ENCODE measurements at regions not wholly inside any gene's neighbourhood (a gene's known extent, or its start where the extent isn't known, plus 50 kb on each side); places are given as distances from the start of the nearest gene placed in this dataset.

GRCh38 chr2:128710729-128711128 is 392.1 kb upstream of the HS6ST1 start:
- POLR2A ChIA-PET: no interaction called here
- peaks cover 11% of the 10 kb centered on the region for H3K9me3 ChIP-seq (ENCODE audit: control insufficient read depth, insufficient read depth, low read length)
- no peak overlapping the region for H3K4me3 ChIP-seq (ENCODE audit: low read depth, low read length)
- CTCF ChIA-PET: interaction anchor here (0.7 to 1.5 kb wide), 2 partner anchors 10 to 449 kb away, joined by 3 to 4 read pairs; no protein-coding TSS in a partner anchor
- H3K27me3 ChIP-seq (ENCODE audit: control insufficient read depth, insufficient read depth, low read length): peaks cover 15% of the 10 kb centered on the region
- DNase-seq (ENCODE audit: low read depth, low spot score): no peak
- no peak overlapping the region for H3K27ac ChIP-seq (ENCODE audit: low read depth, low read length)
- TF ChIP-seq CTCF (IDR thresholded peaks at IDR 0.05; ENCODE audit: low read depth, low read length): no peak

GRCh38 chr2:128714285-128714684 is 395.6 kb upstream of the HS6ST1 start:
- peaks cover 25% of the 10 kb centered on the region for H3K27me3 ChIP-seq (ENCODE audit: control insufficient read depth, insufficient read depth, low read length)
- H3K27ac ChIP-seq (ENCODE audit: low read depth, low read length): no peak overlapping the region
- TF ChIP-seq CTCF (IDR thresholded peaks at IDR 0.05; ENCODE audit: low read depth, low read length): no peak
- CTCF ChIA-PET: no interaction called here
- H3K4me3 ChIP-seq (ENCODE audit: low read depth, low read length): no peak overlapping the region
- H3K9me3 ChIP-seq (ENCODE audit: control insufficient read depth, insufficient read depth, low read length): no peaks in the 10 kb centered on the region; the same call in 1 of the 2 replicates
- DNase-seq (ENCODE audit: low read depth, low spot score): no peak
- POLR2A ChIA-PET: interaction anchor here (0.6 kb wide), 1 partner anchor 19 kb away, joined by 3 read pairs; no protein-coding TSS in a partner anchor

GRCh38 chr2:128714851-128715312 is 396.2 kb upstream of the HS6ST1 start:
- Histone ChIP-seq H3K9me3 (ENCODE audit: control insufficient read depth, insufficient read depth, low read length) (no peaks in the 10 kb centered on the region; the same call in 1 of the 2 replicates), H3K27me3 (ENCODE audit: control insufficient read depth, insufficient read depth, low read length) (peaks cover 25% of the 10 kb centered on the region), H3K27ac (ENCODE audit: low read depth, low read length) (no peak overlapping the region), H3K4me3 (ENCODE audit: low read depth, low read length) (no peak overlapping the region)
- ChIA-PET POLR2A (interaction anchor here (0.6 kb wide), 1 partner anchor 18 kb away, joined by 3 read pairs; no protein-coding TSS in a partner anchor), CTCF (no interaction called here)
- no peak for DNase-seq (ENCODE audit: low read depth, low spot score)
- TF ChIP-seq CTCF (IDR thresholded peaks at IDR 0.05; ENCODE audit: low read depth, low read length): no peak

DNA sequence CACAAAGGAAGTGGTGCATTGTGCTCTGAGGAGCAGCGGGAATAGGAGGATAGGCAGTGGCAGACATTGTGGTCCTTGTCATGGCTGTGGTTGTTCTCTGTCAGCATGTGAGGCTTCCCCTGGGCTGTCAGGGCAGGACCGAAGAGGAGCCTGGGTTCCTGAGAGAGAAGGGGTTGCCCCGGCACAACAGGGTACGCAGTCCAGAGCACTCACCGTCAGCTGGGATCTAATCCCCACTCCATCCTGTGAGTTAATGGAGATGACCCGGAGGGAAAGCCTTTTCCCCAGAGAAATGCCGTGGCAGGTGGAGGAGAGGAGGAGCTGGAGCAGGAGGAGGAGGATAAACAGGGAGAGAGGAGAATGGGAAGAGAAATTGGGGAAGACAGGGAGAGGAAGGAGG is 396.7 kb upstream of the HS6ST1 start:
- Histone ChIP-seq H3K9me3 (ENCODE audit: control insufficient read depth, insufficient read depth, low read length) (no peaks in the 10 kb centered on the region; the same call in 1 of the 2 replicates), H3K4me3 (ENCODE audit: low read depth, low read length) (no peak overlapping the region), H3K27me3 (ENCODE audit: control insufficient read depth, insufficient read depth, low read length) (peaks cover 25% of the 10 kb centered on the region), H3K27ac (ENCODE audit: low read depth, low read length) (no peak overlapping the region)
- TF ChIP-seq CTCF (IDR thresholded peaks at IDR 0.05; ENCODE audit: low read depth, low read length): no peak
- ChIA-PET CTCF (no interaction called here), POLR2A (no interaction called here)
- no peak for DNase-seq (ENCODE audit: low read depth, low spot score)

- POLR2A ChIA-PET: no interaction called here
- CTCF ChIA-PET: no interaction called here
These were observed 397.6 kb upstream of the HS6ST1 start for GRCh38 chr2:128716299-128716721.

More at GRCh38 chr2:128716299-128716721, 397.6 kb upstream of the HS6ST1 start:
- no peak overlapping the region for H3K4me3 ChIP-seq (ENCODE audit: low read depth, low read length)
- no peak for TF ChIP-seq CTCF (IDR thresholded peaks at IDR 0.05; ENCODE audit: low read depth, low read length)
- no peak for DNase-seq (ENCODE audit: low read depth, low spot score)
- no peaks in the 10 kb centered on the region; the same call in 1 of the 2 replicates for H3K9me3 ChIP-seq (ENCODE audit: control insufficient read depth, insufficient read depth, low read length)
- peaks cover 22% of the 10 kb centered on the region for H3K27me3 ChIP-seq (ENCODE audit: control insufficient read depth, insufficient read depth, low read length)
- no peak overlapping the region for H3K27ac ChIP-seq (ENCODE audit: low read depth, low read length)

Measured in AG04450 (cell line).